BLaER1 (cell line): ENCODE measurements at regions not wholly inside any gene's neighbourhood (a gene's known extent, or its start where the extent isn't known, plus 50 kb on each side); places are given as distances from the start of the nearest gene placed in this dataset.
"Not testable (repeated sequence)": the region's sequence is repeated elsewhere in the genome, so short reads cannot be mapped to it uniquely, and the experiment has no call there.

ENCODE experiments used
- H3K27ac ChIP-seq: shearing (Covaris generic); formaldehyde crosslinking; 2 replicates; pipeline ENCODE4 v1.8.1; 2022
- H3K27me3 ChIP-seq: shearing (Covaris generic); formaldehyde crosslinking; 2 replicates; pipeline ENCODE4 v1.8.1; 2022
- H3K36me3 ChIP-seq: shearing (Covaris generic); formaldehyde crosslinking; 2 replicates; pipeline ENCODE4 v1.8.1; 2022
- H3K4me1 ChIP-seq: shearing (Covaris generic); formaldehyde crosslinking; 2 replicates; pipeline ENCODE4 v1.8.1; 2022
- H3K4me2 ChIP-seq: shearing (Covaris generic); formaldehyde crosslinking; 2 replicates; pipeline ENCODE4 v1.8.1; 2022
- H3K4me3 ChIP-seq: shearing (Covaris generic); formaldehyde crosslinking; 2 replicates; pipeline ENCODE4 v1.8.1; 2022
- H3K9ac ChIP-seq: shearing (Covaris generic); formaldehyde crosslinking; 2 replicates; pipeline ENCODE4 v1.8.1; 2022
- H3K9me3 ChIP-seq: shearing (Covaris generic); formaldehyde crosslinking; 2 replicates; pipeline ENCODE4 v1.8.1; 2022
- H4K20me1 ChIP-seq: shearing (Covaris generic); formaldehyde crosslinking; 2 replicates; pipeline ENCODE4 v1.8.1; 2022
- Cebpa-rat ChIP-seq: shearing (Covaris generic); IDR thresholded peaks from 2 replicates; pipeline ENCODE4 v1.8.1; 2022

DNA sequence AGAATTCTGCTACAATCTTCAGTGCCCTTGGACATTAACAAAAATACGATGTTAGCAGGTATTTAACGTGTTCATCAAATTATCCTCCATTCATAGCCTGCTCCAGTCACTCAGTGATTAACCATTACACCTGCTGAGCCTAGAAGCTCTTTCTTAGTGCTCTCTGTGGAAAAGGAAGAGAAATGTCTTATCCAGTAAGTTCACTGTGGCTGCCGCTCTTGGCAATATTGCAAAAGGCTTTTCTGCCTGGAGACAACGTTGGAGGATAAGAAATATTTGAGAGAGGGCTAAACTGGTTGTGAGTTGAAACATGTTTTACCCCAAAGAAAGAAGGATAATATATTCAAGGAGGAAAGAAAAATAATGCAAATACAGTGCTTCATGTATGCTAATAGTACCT, 217.4 kb upstream of the HSF2 start:
- H3K9me3 ChIP-seq, result no peaks in the 10 kb centered on the region
- no peaks in the 10 kb centered on the region for H4K20me1 ChIP-seq
- TF ChIP-seq Cebpa-rat, result no peak
- H3K27me3 ChIP-seq, result no peaks in the 10 kb centered on the region
- no peaks in the 10 kb centered on the region for H3K36me3 ChIP-seq
- H3K4me2 ChIP-seq, result no peak overlapping the region
- H3K9ac ChIP-seq, result no peak overlapping the region
- no peak overlapping the region for H3K27ac ChIP-seq
- no peak overlapping the region for H3K4me3 ChIP-seq
- no peaks in the 10 kb centered on the region for H3K4me1 ChIP-seq

GRCh38 chr6:122184401-122184827, 215.0 kb upstream of the HSF2 start:
- no peaks in the 10 kb centered on the region for H3K9me3 ChIP-seq
- no peak overlapping the region for H3K4me3 ChIP-seq
- no peak for TF ChIP-seq Cebpa-rat
- no peak overlapping the region for H3K4me2 ChIP-seq
- no peak overlapping the region for H3K9ac ChIP-seq
- H3K36me3 ChIP-seq, result no peaks in the 10 kb centered on the region
- H3K27ac ChIP-seq, result no peak overlapping the region
- no peaks in the 10 kb centered on the region for H3K4me1 ChIP-seq
- H3K27me3 ChIP-seq, result no peaks in the 10 kb centered on the region
- H4K20me1 ChIP-seq, result no peaks in the 10 kb centered on the region

GRCh38 chr6:122185458-122185857, 214.0 kb upstream of the HSF2 start:
- H3K4me1 ChIP-seq, H3K9ac ChIP-seq, H3K4me3 ChIP-seq, H4K20me1 ChIP-seq, H3K9me3 ChIP-seq, H3K4me2 ChIP-seq, H3K36me3 ChIP-seq, H3K27me3 ChIP-seq, H3K27ac ChIP-seq: not testable (repeated sequence)

GRCh38 chr6:122187186-122187585, 212.3 kb upstream of the HSF2 start:
- no peaks in the 10 kb centered on the region for H3K9me3 ChIP-seq
- no peak for TF ChIP-seq Cebpa-rat
- H3K27me3 ChIP-seq, result no peaks in the 10 kb centered on the region
- H3K4me1 ChIP-seq, result no peaks in the 10 kb centered on the region
- no peak overlapping the region for H3K4me3 ChIP-seq
- H3K4me2 ChIP-seq, result no peak overlapping the region
- H3K27ac ChIP-seq, result no peak overlapping the region
- no peaks in the 10 kb centered on the region for H4K20me1 ChIP-seq
- no peaks in the 10 kb centered on the region for H3K36me3 ChIP-seq
- H3K9ac ChIP-seq, result no peak overlapping the region

DNA sequence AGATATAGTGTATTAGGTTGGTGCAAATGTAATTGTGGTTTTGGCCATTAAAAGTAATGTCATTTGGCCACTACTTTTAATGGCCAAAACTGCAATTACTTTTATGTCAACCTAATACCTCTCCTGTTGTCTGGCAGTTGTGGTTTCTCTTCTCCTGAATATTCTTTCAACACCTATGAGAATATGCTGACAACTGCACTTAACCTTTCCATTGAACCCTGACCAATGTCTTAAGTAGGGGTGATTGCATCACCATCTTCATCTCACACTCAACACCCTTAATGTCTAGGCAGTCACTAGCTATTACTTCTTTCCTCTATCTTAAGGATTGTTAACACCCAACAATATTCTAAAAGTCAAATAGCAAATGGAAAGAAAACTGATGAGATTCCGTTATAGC, 200.5 kb upstream of the HSF2 start:
- Histone ChIP-seq H3K27me3 (no peaks in the 10 kb centered on the region), H3K9ac (no peak overlapping the region), H3K27ac (no peak overlapping the region), H3K4me1 (no peaks in the 10 kb centered on the region), H3K4me3 (no peak overlapping the region), H3K9me3 (no peaks in the 10 kb centered on the region), H4K20me1 (no peaks in the 10 kb centered on the region), H3K36me3 (no peaks in the 10 kb centered on the region), H3K4me2 (no peak overlapping the region)
- no peak for TF ChIP-seq Cebpa-rat

DNA sequence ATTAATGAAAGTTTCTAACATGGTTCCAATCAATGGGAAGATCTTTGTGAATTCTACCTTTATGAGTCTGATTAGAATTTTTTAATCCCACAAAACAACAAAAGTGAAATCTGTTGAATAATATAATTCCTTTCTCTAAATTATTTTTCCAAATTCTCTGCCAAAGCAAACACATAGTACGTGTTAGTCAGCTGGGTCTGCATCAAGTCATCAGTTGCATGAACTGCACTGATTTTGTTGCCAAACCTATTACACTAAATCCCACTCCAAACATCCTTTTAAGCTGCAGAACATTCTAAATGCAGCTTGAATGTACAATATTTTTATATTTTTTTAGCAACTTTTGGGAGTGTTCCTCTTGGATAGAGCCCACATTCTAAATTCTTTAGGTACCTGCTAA, 199.0 kb upstream of the HSF2 start:
- Histone ChIP-seq H3K4me3 (no peak overlapping the region), H3K9me3 (no peaks in the 10 kb centered on the region), H3K27ac (no peak overlapping the region), H3K4me1 (no peaks in the 10 kb centered on the region), H3K9ac (no peak overlapping the region), H3K4me2 (no peak overlapping the region), H4K20me1 (no peaks in the 10 kb centered on the region), H3K27me3 (no peaks in the 10 kb centered on the region), H3K36me3 (no peaks in the 10 kb centered on the region)
- TF ChIP-seq Cebpa-rat, result no peak

DNA sequence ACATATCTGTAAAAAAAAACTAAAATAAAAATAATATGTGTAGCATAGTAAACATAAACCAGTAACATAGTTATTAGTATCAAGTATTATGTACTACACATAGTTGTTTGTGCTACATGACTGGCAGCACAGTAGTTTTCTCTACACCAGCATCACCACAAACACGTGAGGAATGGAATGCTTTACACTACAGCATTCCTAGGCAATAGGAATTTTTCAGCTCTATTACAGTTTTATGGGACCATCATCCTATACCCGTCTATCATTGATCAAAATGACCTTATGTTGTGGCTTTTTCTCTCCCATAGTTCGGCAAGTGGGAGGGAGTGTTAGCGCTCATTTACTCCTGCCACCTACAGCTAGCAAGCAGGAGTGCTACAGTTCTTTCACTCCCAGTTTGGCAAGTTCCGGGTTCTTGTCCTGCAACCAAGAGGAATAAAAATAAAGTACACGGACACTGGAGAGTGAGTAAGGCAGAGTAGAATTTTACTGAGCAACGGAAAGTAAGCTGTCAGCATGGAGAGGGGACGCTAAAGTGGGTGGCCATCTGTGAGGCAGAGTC, 196.8 kb upstream of the HSF2 start:
- Histone ChIP-seq H3K9me3 (no peaks in the 10 kb centered on the region), H3K4me1 (no peaks in the 10 kb centered on the region), H3K36me3 (no peaks in the 10 kb centered on the region), H3K27me3 (no peaks in the 10 kb centered on the region), H3K4me3 (no peak overlapping the region), H4K20me1 (no peaks in the 10 kb centered on the region), H3K4me2 (no peak overlapping the region), H3K9ac (no peak overlapping the region), H3K27ac (no peak overlapping the region)
- TF ChIP-seq Cebpa-rat, result no peak

- TF ChIP-seq Cebpa-rat, result no peak
- Histone ChIP-seq H4K20me1 (no peaks in the 10 kb centered on the region), H3K9me3 (no peaks in the 10 kb centered on the region), H3K4me1 (no peaks in the 10 kb centered on the region), H3K36me3 (no peaks in the 10 kb centered on the region), H3K4me3 (no peak overlapping the region), H3K27me3 (no peaks in the 10 kb centered on the region), H3K9ac (no peak overlapping the region), H3K27ac (no peak overlapping the region), H3K4me2 (no peak overlapping the region)
Measured at GRCh38 chr6:122207061-122207460, 192.4 kb upstream of the HSF2 start.

GRCh38 chr6:122207794-122208193, 191.7 kb upstream of the HSF2 start:
- H3K27me3 ChIP-seq, result no peaks in the 10 kb centered on the region
- no peak overlapping the region for H3K27ac ChIP-seq
- H3K9ac ChIP-seq, result no peak overlapping the region
- H4K20me1 ChIP-seq, result no peaks in the 10 kb centered on the region
- H3K4me3 ChIP-seq, result no peak overlapping the region
- TF ChIP-seq Cebpa-rat, result no peak
- no peaks in the 10 kb centered on the region for H3K4me1 ChIP-seq
- no peak overlapping the region for H3K4me2 ChIP-seq
- H3K36me3 ChIP-seq, result no peaks in the 10 kb centered on the region
- H3K9me3 ChIP-seq, result no peaks in the 10 kb centered on the region

DNA sequence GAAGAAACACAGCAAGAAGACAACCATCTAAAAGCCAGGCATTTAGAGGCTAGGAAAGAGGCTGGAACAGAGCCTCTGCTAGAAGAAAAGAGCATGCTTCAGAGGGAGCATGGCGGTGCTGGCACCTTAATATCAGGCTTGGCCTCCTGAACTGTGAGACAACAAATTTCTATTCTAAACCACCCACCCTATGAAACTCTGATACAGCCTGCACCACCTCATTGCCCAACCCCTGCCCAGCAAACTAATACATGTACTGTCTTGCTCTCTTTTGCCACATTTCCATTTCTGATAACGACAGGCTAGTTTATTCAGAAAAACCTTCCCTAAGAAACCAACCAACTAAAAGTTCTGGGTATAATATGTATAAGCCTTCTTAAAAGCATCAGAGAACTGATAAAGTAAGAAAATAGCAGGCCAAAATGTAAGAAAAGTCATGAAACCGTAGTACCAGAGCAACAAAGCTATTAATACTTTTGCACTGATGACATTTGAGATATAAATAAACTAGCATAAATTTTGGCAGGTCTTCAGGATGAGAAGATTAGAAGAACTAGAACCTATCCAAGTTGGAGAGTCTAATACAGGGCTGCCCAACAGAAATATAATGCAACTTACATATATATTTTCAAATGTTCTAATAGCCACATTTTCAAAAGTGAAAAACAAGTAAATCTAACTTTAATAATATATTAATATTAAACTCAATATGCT, 184.7 kb upstream of the HSF2 start:
- no peaks in the 10 kb centered on the region for H3K9me3 ChIP-seq
- H3K4me3 ChIP-seq, result no peak overlapping the region
- no peaks in the 10 kb centered on the region for H4K20me1 ChIP-seq
- no peak overlapping the region for H3K9ac ChIP-seq
- no peaks in the 10 kb centered on the region for H3K36me3 ChIP-seq
- no peak overlapping the region for H3K4me2 ChIP-seq
- H3K27me3 ChIP-seq, result no peaks in the 10 kb centered on the region
- TF ChIP-seq Cebpa-rat, result no peak
- no peaks in the 10 kb centered on the region for H3K4me1 ChIP-seq
- H3K27ac ChIP-seq, result no peak overlapping the region

DNA sequence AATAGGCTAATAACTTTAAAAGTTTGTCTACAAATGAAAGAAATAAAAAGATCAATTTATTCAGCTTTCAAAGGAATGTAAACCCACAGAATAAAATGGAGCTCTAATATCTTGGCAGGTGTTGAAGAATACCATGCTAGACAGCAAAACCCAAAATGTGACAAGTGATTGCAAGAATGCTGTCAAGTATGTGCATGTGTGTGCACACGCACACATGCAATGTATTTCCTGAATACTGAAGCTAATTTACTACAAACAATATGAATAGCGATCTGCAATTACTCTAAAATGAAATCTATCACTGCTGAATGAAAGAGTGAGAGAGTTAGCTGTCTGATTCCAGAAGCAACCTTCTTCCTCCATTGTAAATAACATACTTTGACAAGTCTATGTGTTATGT, 179.2 kb upstream of the HSF2 start:
- Histone ChIP-seq H3K36me3 (no peaks in the 10 kb centered on the region), H3K9ac (no peak overlapping the region), H3K4me3 (no peak overlapping the region), H3K27me3 (no peaks in the 10 kb centered on the region), H3K27ac (no peak overlapping the region), H3K9me3 (no peaks in the 10 kb centered on the region), H3K4me2 (no peak overlapping the region), H3K4me1 (peaks cover 7% of the 10 kb centered on the region; the same call in 1 of the 2 replicates), H4K20me1 (no peaks in the 10 kb centered on the region)
- no peak for TF ChIP-seq Cebpa-rat
